Prostate gland (tissue), 2 donors: ENCODE measurements at regions not wholly inside any gene's neighbourhood (a gene's known extent, or its start where the extent isn't known, plus 50 kb on each side); places are given as distances from the start of the nearest gene placed in this dataset.

ENCODE experiments used
- POLR2A ChIP-seq: fragments of 450-650 bp; IDR thresholded peaks from one replicate; pipeline ENCODE4 v1.6.1; 2016; ENCODE audit warnings: antibody characterized with exemption, mild to moderate bottlenecking
- POLR2AphosphoS5 ChIP-seq: sonication (generic); formaldehyde crosslinking; IDR thresholded peaks from one replicate; pipeline ENCODE4 v1.6.1; 2017; ENCODE audit warnings: antibody characterized with exemption
- TF ChIP-seq, protein P1 (sequence below), 4 experiments: fragments of 200-600 bp in 2 of 4; fragments of 450-650 bp in 2 of 4; sonication (generic) in 2 of 4; IDR thresholded peaks; 1 replicate in 3 of 4; 2 replicates in 1 of 4; pipeline ENCODE4 v1.5.1; 2016 to 2019; ENCODE audit warnings: antibody characterized with exemption in 4 of 4, mild to moderate bottlenecking in 2 of 4, moderate library complexity in 2 of 4

DNA sequence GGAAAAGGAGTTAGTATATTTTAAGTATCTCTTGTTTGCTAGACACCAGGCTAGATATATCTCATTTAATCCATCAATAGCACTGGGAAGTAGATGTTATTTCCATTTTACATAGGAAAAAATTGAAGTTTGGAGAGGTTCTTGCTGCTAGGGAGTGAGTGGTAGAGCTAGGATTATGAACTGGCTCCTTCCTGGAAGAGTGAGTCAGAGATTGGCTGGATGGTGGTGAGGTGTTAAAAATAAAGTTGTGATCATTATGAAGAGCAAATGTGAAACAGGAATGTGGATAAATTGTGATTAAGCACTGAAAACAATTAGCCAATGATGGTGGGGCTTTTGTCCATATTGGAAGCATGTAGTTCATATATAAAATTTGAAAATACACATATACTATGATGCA, 234.2 kb downstream of the WNT5A start:
- TF ChIP-seq POLR2AphosphoS5, result no peak
- TF ChIP-seq, protein P1, sequence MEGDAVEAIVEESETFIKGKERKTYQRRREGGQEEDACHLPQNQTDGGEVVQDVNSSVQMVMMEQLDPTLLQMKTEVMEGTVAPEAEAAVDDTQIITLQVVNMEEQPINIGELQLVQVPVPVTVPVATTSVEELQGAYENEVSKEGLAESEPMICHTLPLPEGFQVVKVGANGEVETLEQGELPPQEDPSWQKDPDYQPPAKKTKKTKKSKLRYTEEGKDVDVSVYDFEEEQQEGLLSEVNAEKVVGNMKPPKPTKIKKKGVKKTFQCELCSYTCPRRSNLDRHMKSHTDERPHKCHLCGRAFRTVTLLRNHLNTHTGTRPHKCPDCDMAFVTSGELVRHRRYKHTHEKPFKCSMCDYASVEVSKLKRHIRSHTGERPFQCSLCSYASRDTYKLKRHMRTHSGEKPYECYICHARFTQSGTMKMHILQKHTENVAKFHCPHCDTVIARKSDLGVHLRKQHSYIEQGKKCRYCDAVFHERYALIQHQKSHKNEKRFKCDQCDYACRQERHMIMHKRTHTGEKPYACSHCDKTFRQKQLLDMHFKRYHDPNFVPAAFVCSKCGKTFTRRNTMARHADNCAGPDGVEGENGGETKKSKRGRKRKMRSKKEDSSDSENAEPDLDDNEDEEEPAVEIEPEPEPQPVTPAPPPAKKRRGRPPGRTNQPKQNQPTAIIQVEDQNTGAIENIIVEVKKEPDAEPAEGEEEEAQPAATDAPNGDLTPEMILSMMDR (IDR thresholded peaks at IDR 0.05), result no peak
- TF ChIP-seq POLR2A, result no peak
